Fibroblast of the aortic adventitia (primary cell): ENCODE measurements at regions not wholly inside any gene's neighbourhood (a gene's known extent, or its start where the extent isn't known, plus 50 kb on each side); places are given as distances from the start of the nearest gene placed in this dataset.

ENCODE experiments used
- DNase-seq: peaks from one replicate; pipeline ENCODE4 v3.0.0-alpha.2; 2010; ENCODE audit warnings: low read depth
- H3K4me3 ChIP-seq: 2 replicates; pipeline ENCODE4 v1.5.1; 2011; ENCODE audit warnings: low read depth, mild to moderate bottlenecking, control low read depth, low read length, moderate library complexity
- TF ChIP-seq, protein P1 (sequence below): IDR thresholded peaks from 2 replicates; pipeline ENCODE4 v1.5.1; 2011; ENCODE audit warnings: mild to moderate bottlenecking, low read length, control low read depth, inconsistent platforms; ENCODE audit not compliant: insufficient read depth

DNA sequence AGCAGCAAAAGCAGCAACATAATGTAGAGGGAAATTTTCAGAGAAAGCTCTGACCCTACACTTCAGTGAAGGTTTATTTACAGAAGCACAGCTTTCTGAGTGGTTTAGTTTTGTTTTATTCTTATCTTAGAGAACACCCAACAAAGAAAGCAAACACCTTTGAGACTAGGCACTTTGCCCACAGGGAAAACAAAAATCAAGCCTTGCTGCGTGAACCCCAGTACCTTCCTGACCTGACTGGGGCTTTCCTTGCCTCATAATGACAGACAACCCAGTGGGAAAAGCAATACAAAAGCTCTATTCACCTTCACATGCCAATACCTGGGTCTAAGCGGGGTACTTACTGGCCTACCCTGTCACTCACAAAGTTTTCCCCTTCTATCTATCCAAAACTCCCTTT is 189.8 kb downstream of the HINT1 start:
- DNase-seq: no peak
- no peak overlapping the region for H3K4me3 ChIP-seq
- TF ChIP-seq, protein P1, sequence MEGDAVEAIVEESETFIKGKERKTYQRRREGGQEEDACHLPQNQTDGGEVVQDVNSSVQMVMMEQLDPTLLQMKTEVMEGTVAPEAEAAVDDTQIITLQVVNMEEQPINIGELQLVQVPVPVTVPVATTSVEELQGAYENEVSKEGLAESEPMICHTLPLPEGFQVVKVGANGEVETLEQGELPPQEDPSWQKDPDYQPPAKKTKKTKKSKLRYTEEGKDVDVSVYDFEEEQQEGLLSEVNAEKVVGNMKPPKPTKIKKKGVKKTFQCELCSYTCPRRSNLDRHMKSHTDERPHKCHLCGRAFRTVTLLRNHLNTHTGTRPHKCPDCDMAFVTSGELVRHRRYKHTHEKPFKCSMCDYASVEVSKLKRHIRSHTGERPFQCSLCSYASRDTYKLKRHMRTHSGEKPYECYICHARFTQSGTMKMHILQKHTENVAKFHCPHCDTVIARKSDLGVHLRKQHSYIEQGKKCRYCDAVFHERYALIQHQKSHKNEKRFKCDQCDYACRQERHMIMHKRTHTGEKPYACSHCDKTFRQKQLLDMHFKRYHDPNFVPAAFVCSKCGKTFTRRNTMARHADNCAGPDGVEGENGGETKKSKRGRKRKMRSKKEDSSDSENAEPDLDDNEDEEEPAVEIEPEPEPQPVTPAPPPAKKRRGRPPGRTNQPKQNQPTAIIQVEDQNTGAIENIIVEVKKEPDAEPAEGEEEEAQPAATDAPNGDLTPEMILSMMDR: no peak

DNA sequence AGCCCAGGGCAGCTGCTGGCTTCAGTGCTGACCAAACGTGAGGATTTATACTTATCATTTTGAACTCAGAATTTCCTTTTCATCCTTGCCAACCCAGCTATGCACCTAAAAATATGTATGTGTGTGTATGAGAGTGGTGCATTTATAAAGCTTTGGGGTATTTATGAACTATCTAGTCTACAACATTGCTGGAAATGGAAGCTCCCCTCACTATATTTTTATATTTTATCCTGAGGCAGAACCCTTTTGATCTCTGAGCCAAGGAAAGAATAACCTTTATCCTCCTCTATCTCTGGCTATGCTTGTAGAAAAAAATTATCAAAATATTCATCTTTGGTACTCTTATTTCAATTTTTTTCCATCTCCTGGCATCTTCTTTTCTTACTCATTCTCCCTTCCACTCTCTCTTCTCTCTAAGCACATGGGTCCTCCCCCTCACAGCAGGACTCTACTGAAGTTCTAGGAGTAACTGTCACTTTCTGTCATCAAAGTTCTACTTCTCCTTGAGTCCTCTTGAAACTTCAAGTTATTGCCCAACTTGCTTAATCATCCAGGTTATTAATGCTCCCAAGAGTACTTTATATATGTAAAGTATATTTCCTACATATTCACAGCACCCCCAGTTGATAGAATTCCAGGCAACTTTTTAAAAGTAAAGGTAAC is 190.9 kb downstream of the HINT1 start:
- TF ChIP-seq, protein P1: no peak
- no peak overlapping the region for H3K4me3 ChIP-seq
- no peak for DNase-seq

DNA sequence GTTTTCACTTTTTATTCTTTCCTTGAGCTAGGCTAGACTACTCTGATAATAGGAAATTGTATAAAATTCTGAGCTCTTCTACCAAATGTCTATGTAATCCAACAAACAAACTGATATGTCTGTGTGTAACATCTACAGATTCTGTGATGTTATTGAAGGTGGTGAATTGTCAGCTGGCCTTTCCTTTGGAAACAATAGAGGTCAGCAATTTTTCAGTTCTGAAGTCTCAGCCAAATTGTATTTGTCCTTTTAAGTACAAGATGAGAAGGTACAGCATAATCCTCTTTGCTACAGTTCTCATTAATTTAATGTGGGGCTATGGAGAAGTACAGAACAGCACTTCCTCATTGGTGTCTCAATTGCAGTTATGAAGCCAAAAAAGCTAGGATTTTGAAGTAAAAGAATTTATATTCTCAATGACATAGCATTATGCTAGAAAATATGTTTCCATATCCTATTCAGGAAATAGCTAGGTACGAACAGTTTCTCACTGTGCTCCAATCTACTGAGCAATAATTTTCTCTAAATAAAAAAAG is 198.0 kb downstream of the HINT1 start:
- DNase-seq: no peak
- TF ChIP-seq, protein P1: no peak
- no peak overlapping the region for H3K4me3 ChIP-seq

DNA sequence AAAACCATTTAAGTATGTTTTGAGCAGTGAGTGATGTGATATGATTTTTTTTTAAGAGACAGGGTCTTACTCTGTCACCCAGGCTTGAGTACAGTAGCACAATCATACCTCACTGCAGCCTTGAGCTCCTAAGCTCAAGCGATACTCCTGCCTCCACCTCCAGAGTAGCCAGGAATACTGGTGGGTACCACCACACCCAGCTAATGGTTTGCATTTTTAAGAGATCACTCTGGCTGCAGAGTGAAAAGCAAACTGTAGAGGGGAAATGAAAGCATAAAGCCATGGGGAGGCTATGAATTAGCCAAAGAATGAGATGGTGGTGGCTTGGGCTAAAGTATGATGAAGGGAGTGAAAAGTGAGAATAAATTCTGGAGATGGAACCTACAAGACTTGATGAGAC is 199.1 kb downstream of the HINT1 start:
- H3K4me3 ChIP-seq: no peak overlapping the region
- no peak for DNase-seq
- TF ChIP-seq, protein P1: no peak

DNA sequence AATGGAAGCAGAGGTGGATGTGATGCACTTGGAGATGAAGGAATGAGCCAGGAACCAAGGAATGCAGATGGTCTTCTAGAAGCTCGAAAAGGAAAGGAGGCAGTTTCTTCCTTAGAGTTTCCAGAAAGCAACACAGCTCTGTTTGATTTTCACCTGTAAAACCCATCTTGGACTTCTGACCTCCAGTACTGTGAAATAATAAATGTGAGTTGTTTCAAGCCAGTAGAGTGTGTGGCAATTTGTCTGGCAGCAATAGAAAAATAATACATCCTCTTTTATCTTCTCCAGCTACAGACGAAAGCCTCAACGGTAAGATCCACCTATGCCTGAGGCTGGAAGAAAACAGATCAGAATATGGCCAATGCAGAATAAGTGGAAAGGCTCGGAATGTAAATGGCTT is 199.7 kb downstream of the HINT1 start:
- no peak overlapping the region for H3K4me3 ChIP-seq
- TF ChIP-seq, protein P1: no peak

DNA sequence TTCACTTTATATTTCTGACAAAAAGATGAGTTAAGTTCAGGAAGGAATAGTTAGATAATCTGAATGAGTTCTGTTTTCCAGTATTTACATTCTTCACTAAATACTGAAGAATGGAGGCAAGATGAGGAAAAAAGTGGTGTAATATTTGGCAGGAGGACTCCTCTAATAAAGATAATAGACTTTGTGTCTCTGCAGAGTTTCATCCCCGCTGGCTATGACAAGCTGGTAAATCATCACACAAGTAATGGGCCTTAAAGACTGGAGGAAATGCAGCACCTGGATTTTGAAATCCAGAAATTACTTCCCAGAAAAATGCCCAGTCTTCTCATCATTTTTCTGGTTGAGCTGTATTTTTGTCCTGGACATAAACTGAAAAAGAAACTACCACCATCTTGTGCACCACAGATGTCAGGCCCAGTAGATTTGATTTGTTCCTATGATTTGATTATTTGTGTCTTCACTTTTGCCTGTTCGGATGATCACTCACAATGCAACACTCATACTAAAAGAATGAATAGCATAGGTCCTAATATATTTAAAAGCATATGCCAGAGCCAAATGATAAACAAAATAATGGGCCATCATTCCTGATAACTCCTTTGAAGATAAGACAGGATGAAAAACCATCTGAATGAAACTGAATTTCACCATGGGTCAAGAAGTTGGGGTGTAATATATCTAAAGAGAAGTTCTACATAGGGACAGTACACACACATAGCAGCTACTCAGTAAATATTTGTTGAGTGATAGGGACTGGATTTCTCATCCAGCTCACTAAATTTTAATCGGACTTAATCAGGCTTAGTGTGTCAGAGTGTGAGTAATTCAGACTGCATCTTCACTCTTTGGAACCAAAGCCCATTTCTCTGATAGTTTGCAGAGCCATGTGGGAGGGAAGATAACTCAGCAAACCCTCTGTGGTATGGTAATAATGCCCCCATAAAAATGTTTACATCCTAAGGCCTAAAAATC is 200.5 kb downstream of the HINT1 start:
- DNase-seq: no peak
- H3K4me3 ChIP-seq: no peak overlapping the region
- TF ChIP-seq, protein P1: no peak

More for the DNA sequence above, 199.7 kb downstream of the HINT1 start:
- no peak for DNase-seq
